Thyroid gland (tissue), 4 donors: ENCODE measurements at regions not wholly inside any gene's neighbourhood (a gene's known extent, or its start where the extent isn't known, plus 50 kb on each side); places are given as distances from the start of the nearest gene placed in this dataset.

Experiments
- CTCF ChIP-seq, 6 experiments: fragments of 200-600 bp in 3 of 6; fragments of 450-650 bp in 3 of 6; sonication (generic) in 3 of 6; IDR thresholded peaks; one replicate each; pipeline ENCODE4 v1.5.1; 2016 to 2019; ENCODE audit warnings: antibody characterized with exemption in 6 of 6, mild to moderate bottlenecking in 2 of 6, inconsistent platforms in 1 of 6, moderate library complexity in 1 of 6
- POLR2A ChIP-seq, 2 donors: fragments of 450-650 bp; IDR thresholded peaks; one replicate each; pipeline ENCODE4 v1.6.1; 2017; ENCODE audit warnings: antibody characterized with exemption in 2 of 2, mild to moderate bottlenecking in 2 of 2, moderate library complexity in 1 of 2

GRCh38 chr16:35203636-35204035, 1744.2 kb downstream of the TP53TG3F start:
- no peak for TF ChIP-seq POLR2A (IDR thresholded peaks at IDR 0.05)
- TF ChIP-seq CTCF (IDR thresholded peaks at IDR 0.05), result no peak
